ENCODE measurements at regions not wholly inside any gene's neighbourhood (a gene's known extent, or its start where the extent isn't known, plus 50 kb on each side); places are given as distances from the start of the nearest gene placed in this dataset.

- DNase-seq (ENCODE audit: extremely low read depth, low read depth), result no peak
- no peak overlapping the region for H3K4me3 ChIP-seq (replicated peaks; ENCODE audit: low read depth, low read length)
- no peak for TF ChIP-seq CTCF (IDR thresholded peaks at IDR 0.05; ENCODE audit: low read depth, low read length, missing control alignments)
Observed at GRCh38 chr9:1659363-1659690, 355.8 kb upstream of the SMARCA2 start.

- TF ChIP-seq CTCF (IDR thresholded peaks at IDR 0.05; ENCODE audit: low read depth, low read length, missing control alignments), result no peak
- H3K4me3 ChIP-seq (replicated peaks; ENCODE audit: low read depth, low read length), result no peak overlapping the region
- no peak for DNase-seq (ENCODE audit: extremely low read depth, low read depth)
Observed at GRCh38 chr9:1668441-1668840, 346.7 kb upstream of the SMARCA2 start.

GRCh38 chr9:1673300-1673699 is 341.8 kb upstream of the SMARCA2 start:
- TF ChIP-seq CTCF (IDR thresholded peaks at IDR 0.05; ENCODE audit: low read depth, low read length, missing control alignments), result no peak
- DNase-seq (ENCODE audit: extremely low read depth, low read depth), result no peak
- no peak overlapping the region for H3K4me3 ChIP-seq (replicated peaks; ENCODE audit: low read depth, low read length)

- TF ChIP-seq CTCF (IDR thresholded peaks at IDR 0.05; ENCODE audit: low read depth, low read length, missing control alignments), result no peak
- H3K4me3 ChIP-seq (replicated peaks; ENCODE audit: low read depth, low read length), result no peak overlapping the region
- DNase-seq (ENCODE audit: extremely low read depth, low read depth), result no peak
Observed at GRCh38 chr9:1676771-1677170, 338.4 kb upstream of the SMARCA2 start.

GRCh38 chr9:1683951-1684350 is 331.2 kb upstream of the SMARCA2 start:
- H3K4me3 ChIP-seq (replicated peaks; ENCODE audit: low read depth, low read length), result no peak overlapping the region
- TF ChIP-seq CTCF (IDR thresholded peaks at IDR 0.05; ENCODE audit: low read depth, low read length, missing control alignments), result no peak
- DNase-seq (ENCODE audit: extremely low read depth, low read depth), result no peak

- no peak for DNase-seq (ENCODE audit: extremely low read depth, low read depth)
- no peak overlapping the region for H3K4me3 ChIP-seq (replicated peaks; ENCODE audit: low read depth, low read length)
- TF ChIP-seq CTCF (IDR thresholded peaks at IDR 0.05; ENCODE audit: low read depth, low read length, missing control alignments), result no peak
Observed at GRCh38 chr9:1698991-1699390, 316.2 kb upstream of the SMARCA2 start.

GRCh38 chr9:1701113-1701512 is 314.0 kb upstream of the SMARCA2 start:
- no peak overlapping the region for H3K4me3 ChIP-seq (replicated peaks; ENCODE audit: low read depth, low read length)
- no peak for DNase-seq (ENCODE audit: extremely low read depth, low read depth)
- no peak for TF ChIP-seq CTCF (IDR thresholded peaks at IDR 0.05; ENCODE audit: low read depth, low read length, missing control alignments)
